B cell (primary cell): ENCODE measurements at regions not wholly inside any gene's neighbourhood (a gene's known extent, or its start where the extent isn't known, plus 50 kb on each side); places are given as distances from the start of the nearest gene placed in this dataset.

Experiments
- ATAC-seq: fragments of 200-7000 bp; cut with Tn5 transposase; one replicate; pipeline ENCODE4 v1.10.0; 2021; ENCODE audit warnings: low read depth, mild to moderate bottlenecking, moderate number of reproducible peaks, moderate library complexity
- CTCF ChIA-PET: fragments of 350-600 bp; sonication (Branson Sonifier 250); formaldehyde crosslinking; loops from one replicate; lab custom pipeline; 2021; ENCODE audit warnings: antibody characterized with exemption, inconsistent platforms; lab: Charles Lee
- POLR2A ChIA-PET: fragments of 350-600 bp; sonication (Branson Sonifier 250); formaldehyde crosslinking; loops from one replicate; lab custom pipeline; 2021; ENCODE audit warnings: antibody characterized with exemption; lab: Charles Lee
- DNase-seq: peaks from one replicate; pipeline ENCODE4 v3.0.0; 2013
- H2AFZ ChIP-seq: 2 replicates; pipeline ENCODE4 v1.6.1; 2012; ENCODE audit warnings: mild to moderate bottlenecking, low read depth, low read length; ENCODE audit not compliant: insufficient read depth, poor library complexity, severe bottlenecking
- H3K27ac ChIP-seq, 2 donors: 1 replicate in 1 of 2; 2 replicates in 1 of 2; pipeline ENCODE4 v1.5.1; 2012 to 2013; ENCODE audit warnings: low read length in 2 of 2, mild to moderate bottlenecking in 2 of 2, moderate library complexity in 1 of 2
- H3K27me3 ChIP-seq, 4 experiments: fragments of 200-600 bp in 1 of 4; sonication (generic) in 1 of 4; replicated peaks in 1 of 4; 1 replicate in 2 of 4; 2 replicates in 2 of 4; pipeline versions ENCODE4 v1.6.1 to v1.7.0; 2013 to 2016; ENCODE audit warnings: low read length in 3 of 4, mild to moderate bottlenecking in 2 of 4, mixed read lengths in 1 of 4, moderate library complexity in 1 of 4; ENCODE audit not compliant: insufficient read depth in 4 of 4, control insufficient read depth in 3 of 4; ENCODE audit errors: control extremely low read depth in 1 of 4
- H3K36me3 ChIP-seq, 2 experiments: replicated peaks in 1 of 2; 1 replicate in 1 of 2; 2 replicates in 1 of 2; pipeline versions ENCODE4 v1.6.1 to v1.7.1; 2013; ENCODE audit warnings: low read length in 1 of 2; ENCODE audit not compliant: insufficient read depth in 2 of 2, control insufficient read depth in 1 of 2; ENCODE audit errors: control extremely low read depth in 1 of 2, extremely low read depth in 1 of 2
- H3K4me1 ChIP-seq, 2 donors: fragments of 200-600 bp in 1 of 2; sonication (generic) in 1 of 2; 1 replicate in 1 of 2; 2 replicates in 1 of 2; pipeline versions ENCODE4 v1.5.1 to v1.6.1; 2013 to 2017; ENCODE audit warnings: low read length in 2 of 2; ENCODE audit not compliant: control insufficient read depth in 2 of 2, insufficient read depth in 2 of 2
- H3K4me2 ChIP-seq: replicated peaks from 2 replicates; pipeline ENCODE3; 2012; ENCODE audit warnings: mild to moderate bottlenecking, low read depth, low read length; ENCODE audit not compliant: poor library complexity, severe bottlenecking
- H3K4me3 ChIP-seq, 5 experiments: fragments of 200-600 bp in 1 of 5; sonication (generic) in 1 of 5; 1 replicate in 3 of 5; 2 replicates in 2 of 5; pipeline versions ENCODE4 v1.5.1 to v1.7.0; 2011 to 2016; ENCODE audit warnings: low read length in 4 of 5, mild to moderate bottlenecking in 4 of 5, low read depth in 2 of 5, control low read depth in 1 of 5, moderate library complexity in 1 of 5; ENCODE audit not compliant: insufficient read depth in 1 of 5; ENCODE audit errors: control extremely low read depth in 1 of 5, extremely low read depth in 1 of 5
- H3K79me2 ChIP-seq: fragments of 200-600 bp; sonication (generic); one replicate; pipeline ENCODE4 v1.6.0; 2016; ENCODE audit warnings: low read length; ENCODE audit not compliant: control insufficient read depth, insufficient read depth
- H3K9ac ChIP-seq: fragments of 200-600 bp; sonication (generic); 2 replicates; pipeline ENCODE4 v1.6.1; 2017; ENCODE audit warnings: mild to moderate bottlenecking, low read length, moderate library complexity
- H3K9me3 ChIP-seq, 3 donors: one replicate each; pipeline versions ENCODE4 v1.6.1 to v1.7.1; 2013; ENCODE audit warnings: low read length in 2 of 3; ENCODE audit not compliant: control insufficient read depth in 2 of 3, insufficient read depth in 1 of 3; ENCODE audit errors: control extremely low read depth in 1 of 3
- H4K20me1 ChIP-seq: 2 replicates; pipeline ENCODE4 v1.6.0; 2012; ENCODE audit warnings: mild to moderate bottlenecking, low read length; ENCODE audit not compliant: insufficient read depth, control insufficient read depth, poor library complexity, severe bottlenecking
- H3K27ac Mint-ChIP-seq: one replicate; pipeline ENCODE4 v1.8.0; 2021; ENCODE audit warnings: mixed read lengths
- H3K27me3 Mint-ChIP-seq: one replicate; pipeline ENCODE4 v1.8.0; 2021; ENCODE audit warnings: mixed read lengths
- H3K4me1 Mint-ChIP-seq: one replicate; pipeline ENCODE4 v1.8.0; 2021; ENCODE audit warnings: mixed read lengths
- H3K4me3 Mint-ChIP-seq: one replicate; pipeline ENCODE4 v1.8.0; 2021; ENCODE audit warnings: mixed read lengths
- H3K9me3 Mint-ChIP-seq: one replicate; pipeline ENCODE4 v1.8.0; 2022; ENCODE audit warnings: mixed read lengths; ENCODE audit not compliant: insufficient read depth
- CTCF ChIP-seq: fragments of 200-600 bp; IDR thresholded peaks from one replicate; pipeline ENCODE4 v1.8.0; 2022; ENCODE audit warnings: antibody characterized with exemption, mild to moderate bottlenecking
- EZH2 ChIP-seq: IDR thresholded peaks from 2 replicates; pipeline ENCODE4 v1.6.1; 2012; ENCODE audit warnings: borderline replicate concordance, low read depth, mild to moderate bottlenecking, moderate library complexity, low read length; ENCODE audit not compliant: insufficient read depth, poor library complexity, severe bottlenecking
- WGBS: methylation state at CpG from one replicate; pipeline ENCODE4 v1.1.5; 2013; ENCODE audit warnings: missing lambda C conversion rate; ENCODE audit not compliant: insufficient coverage; 5-methylcytosine and 5-hydroxymethylcytosine counted together
- intact Hi-C: fragments of 100-400 bp; cut with micrococcal nuclease; formaldehyde crosslinking; loops from one replicate; pipeline ENCODE4 v1.10.0; 2022

- Histone ChIP-seq H3K27ac (no peak overlapping the region), H4K20me1 (no peaks in the 10 kb centered on the region), H2AFZ (no peak overlapping the region), H3K27me3 (no peaks in the 10 kb centered on the region), H3K9me3 (no peaks in the 10 kb centered on the region), H3K4me1 (no peaks in the 10 kb centered on the region), H3K4me2 (no peak overlapping the region), H3K36me3 (no peaks in the 10 kb centered on the region), H3K4me3 (no peak overlapping the region), H3K9ac (no peak overlapping the region), H3K79me2 (no peaks in the 10 kb centered on the region)
- no peaks in the 10 kb centered on the region for H3K4me1 Mint-ChIP-seq
- CTCF ChIA-PET: no interaction called here
- no peaks in the 10 kb centered on the region for H3K9me3 Mint-ChIP-seq
- 63% methylated on average over 2 of the region's 2 CpGs for WGBS
- TF ChIP-seq CTCF: no peak
- TF ChIP-seq EZH2: no peak
- ATAC-seq (no peak), DNase-seq (no peak)
- H3K4me3 Mint-ChIP-seq: no peak overlapping the region
- intact Hi-C loops: no loop called here
- H3K27me3 Mint-ChIP-seq: peaks cover 6% of the 10 kb centered on the region
- H3K27ac Mint-ChIP-seq: no peak overlapping the region
- POLR2A ChIA-PET: no interaction called here
Measured at GRCh38 chr3:124177071-124177470, 185.1 kb upstream of the ROPN1 start.

GRCh38 chr3:124178531-124178930, 186.6 kb upstream of the ROPN1 start:
- POLR2A ChIA-PET: no interaction called here
- no peak overlapping the region for H3K4me3 Mint-ChIP-seq
- H3K4me2 ChIP-seq: no peak overlapping the region
- H3K9me3 Mint-ChIP-seq: no peaks in the 10 kb centered on the region
- no peaks in the 10 kb centered on the region for H3K27me3 ChIP-seq
- H3K27ac ChIP-seq: no peak overlapping the region
- H3K79me2 ChIP-seq: no peaks in the 10 kb centered on the region
- DNase-seq (no peak), ATAC-seq (no peak)
- no peak overlapping the region for H3K9ac ChIP-seq
- no peaks in the 10 kb centered on the region for H4K20me1 ChIP-seq
- peaks cover 6% of the 10 kb centered on the region for H3K27me3 Mint-ChIP-seq
- H3K27ac Mint-ChIP-seq: no peak overlapping the region
- H3K9me3 ChIP-seq: no peaks in the 10 kb centered on the region
- no peak overlapping the region for H2AFZ ChIP-seq
- WGBS: no CpG with 5 or more reads among the region's 3 CpGs
- TF ChIP-seq EZH2 (no peak), CTCF (no peak)
- H3K4me3 ChIP-seq: no peak overlapping the region
- no peaks in the 10 kb centered on the region for H3K4me1 Mint-ChIP-seq
- no peaks in the 10 kb centered on the region for H3K4me1 ChIP-seq
- CTCF ChIA-PET: no interaction called here
- intact Hi-C loops: no loop called here
- no peaks in the 10 kb centered on the region for H3K36me3 ChIP-seq
